ENCODE measurements at regions not wholly inside any gene's neighbourhood (a gene's known extent, or its start where the extent isn't known, plus 50 kb on each side); places are given as distances from the start of the nearest gene placed in this dataset.

GRCh38 chr16:61371388-61371787 is 664.9 kb downstream of the CDH8 start:
- TF ChIP-seq CTCF (conservative IDR thresholded peaks at IDR 0.05) (no peak), ZFX (IDR thresholded peaks at IDR 0.05) (no peak)
